Mesodermal cell (in vitro differentiated cells): ENCODE measurements at regions not wholly inside any gene's neighbourhood (a gene's known extent, or its start where the extent isn't known, plus 50 kb on each side); places are given as distances from the start of the nearest gene placed in this dataset.
"Not testable (repeated sequence)": the region's sequence is repeated elsewhere in the genome, so short reads cannot be mapped to it uniquely, and the experiment has no call there.

Experiments
- H3K27ac ChIP-seq: 2 replicates; pipeline ENCODE4 v1.7.0; 2013; ENCODE audit warnings: mild to moderate bottlenecking, low read depth, low read length, moderate library complexity; ENCODE audit not compliant: severe bottlenecking
- H3K36me3 ChIP-seq: 2 replicates; pipeline ENCODE4 v1.7.1; 2013; ENCODE audit warnings: mild to moderate bottlenecking, low read length, moderate library complexity; ENCODE audit not compliant: control insufficient read depth, insufficient read depth
- H3K4me1 ChIP-seq: one replicate; pipeline ENCODE4 v1.7.1; 2013; ENCODE audit warnings: mild to moderate bottlenecking, low read length; ENCODE audit not compliant: insufficient read depth, control insufficient read depth, poor library complexity, severe bottlenecking
- H3K4me3 ChIP-seq: 2 replicates; pipeline ENCODE4 v1.7.0; 2013; ENCODE audit warnings: low read length, control low read depth, mild to moderate bottlenecking; ENCODE audit not compliant: insufficient read depth, poor library complexity, severe bottlenecking; ENCODE audit errors: extremely low read depth
- H3K9me3 ChIP-seq: 2 replicates; pipeline ENCODE4 v1.7.1; 2013; ENCODE audit warnings: mild to moderate bottlenecking, low read length, moderate library complexity; ENCODE audit not compliant: control insufficient read depth
- WGBS, 2 experiments: methylation state at CpG; one replicate each; pipeline ENCODE4 v1.1.5; 2013; ENCODE audit warnings: missing lambda C conversion rate in 2 of 2; ENCODE audit not compliant: insufficient coverage in 2 of 2; 5-methylcytosine and 5-hydroxymethylcytosine counted together

GRCh38 chr14:21825845-21826244 lies 152.2 kb upstream of the OR4E1 start:
- no peaks in the 10 kb centered on the region for H3K9me3 ChIP-seq
- no peaks in the 10 kb centered on the region for H3K4me1 ChIP-seq
- no peaks in the 10 kb centered on the region for H3K36me3 ChIP-seq
- 96 to 98% methylated on average over 4 to 5 of the region's 7 CpGs for WGBS, 2 experiments
- H3K4me3 ChIP-seq: no peak overlapping the region
- no peak overlapping the region for H3K27ac ChIP-seq

DNA sequence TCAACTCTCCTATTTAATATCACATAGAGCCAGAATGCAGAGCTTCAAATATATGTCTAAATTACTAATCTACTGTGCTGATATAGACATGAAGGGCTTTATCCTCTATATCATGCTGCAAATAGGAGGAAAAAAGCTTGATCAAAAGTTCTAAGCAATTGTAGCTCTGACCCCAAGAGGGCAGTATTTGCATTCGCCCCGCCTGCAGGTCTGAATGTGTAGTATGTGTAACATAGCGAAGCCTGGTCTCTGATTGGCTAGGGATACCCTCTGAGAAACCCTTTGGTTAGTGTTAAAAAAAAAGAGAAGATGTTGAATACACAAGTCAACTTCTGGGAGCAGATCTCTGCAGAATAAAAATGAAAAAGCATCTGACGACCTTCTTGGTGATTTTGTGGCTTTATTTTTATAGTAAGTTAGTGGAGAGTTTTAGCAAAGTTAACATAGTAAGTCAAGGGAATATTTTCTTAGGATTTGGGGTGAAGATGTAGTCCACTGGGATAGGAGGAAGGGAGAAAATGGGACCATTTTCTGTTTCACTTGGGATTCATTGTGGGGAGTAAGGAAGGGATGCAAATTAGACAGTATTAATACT lies 151.6 kb upstream of the OR4E1 start:
- no peak overlapping the region for H3K4me3 ChIP-seq
- H3K27ac ChIP-seq: no peak overlapping the region
- no peaks in the 10 kb centered on the region for H3K4me1 ChIP-seq
- 0 to 28% methylated on average over 2 to 4 of the region's 4 CpGs for WGBS, 2 experiments
- H3K9me3 ChIP-seq: no peaks in the 10 kb centered on the region
- no peaks in the 10 kb centered on the region for H3K36me3 ChIP-seq

- Histone ChIP-seq H3K4me3 (no peak overlapping the region), H3K36me3 (no peaks in the 10 kb centered on the region), H3K27ac (no peak overlapping the region), H3K9me3 (peaks cover under 1% of the 10 kb centered on the region), H3K4me1 (no peaks in the 10 kb centered on the region)
These were observed 148.5 kb upstream of the OR4E1 start for GRCh38 chr14:21822109-21822508.

DNA sequence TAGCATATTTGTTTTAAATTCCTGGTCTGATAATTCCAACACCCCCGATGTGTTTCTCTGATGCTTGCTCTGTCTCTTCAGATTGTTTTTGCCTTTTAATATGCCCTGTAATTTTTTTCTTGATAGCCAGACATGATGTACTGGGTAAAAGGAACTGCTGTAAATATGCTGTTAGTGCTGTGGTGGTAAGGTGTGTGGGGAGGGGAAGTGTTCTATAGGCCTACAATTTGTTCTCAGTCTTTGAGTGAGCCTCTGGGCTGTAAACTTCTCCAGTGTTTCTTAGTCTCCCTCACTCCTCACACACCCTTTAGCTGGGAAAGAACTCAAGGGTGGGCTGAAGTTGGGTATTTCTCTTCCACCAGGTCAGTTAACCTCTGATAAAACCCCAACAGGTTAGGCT lies 147.0 kb upstream of the OR4E1 start:
- WGBS, 2 experiments: 0% methylated on average over 1 of the region's 1 CpG; no CpG with 5 or more reads in 1 of the 2 experiments
- Histone ChIP-seq H3K4me3 (no peak overlapping the region), H3K36me3 (no peaks in the 10 kb centered on the region), H3K27ac (no peak overlapping the region), H3K4me1 (no peaks in the 10 kb centered on the region), H3K9me3 (peaks cover 6% of the 10 kb centered on the region)

GRCh38 chr14:21819891-21820290 lies 146.3 kb upstream of the OR4E1 start:
- not testable (repeated sequence) for H3K9me3 ChIP-seq, H3K4me1 ChIP-seq
- no CpG with 5 or more reads among the region's 1 CpG for WGBS, 2 experiments

DNA sequence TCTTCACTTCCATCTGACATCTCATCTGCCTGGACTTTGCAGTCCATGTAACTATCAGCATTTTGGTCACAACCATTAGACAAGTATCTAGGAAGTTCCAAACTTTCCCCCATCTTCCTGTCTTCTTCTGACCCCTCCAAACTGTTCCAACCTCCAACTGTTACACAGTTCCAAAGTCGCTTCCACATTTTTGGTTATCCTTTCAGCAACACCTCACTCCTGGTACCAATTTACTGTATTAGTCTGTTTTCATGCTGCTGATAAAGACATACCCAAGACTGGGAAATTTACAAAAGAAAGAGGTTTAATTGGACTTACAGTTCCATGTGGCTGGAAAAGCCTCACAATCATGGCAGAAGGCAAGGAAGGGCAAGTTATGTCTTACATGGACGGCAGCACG lies 143.4 kb upstream of the OR4E1 start:
- not testable (repeated sequence) for H3K4me3 ChIP-seq, H3K36me3 ChIP-seq, H3K4me1 ChIP-seq, H3K27ac ChIP-seq, H3K9me3 ChIP-seq
- 80 to 100% methylated on average over 2 of the region's 3 CpGs for WGBS, 2 experiments

More at GRCh38 chr14:21819891-21820290, 146.3 kb upstream of the OR4E1 start:
- not testable (repeated sequence) for H3K4me3 ChIP-seq, H3K27ac ChIP-seq, H3K36me3 ChIP-seq

DNA sequence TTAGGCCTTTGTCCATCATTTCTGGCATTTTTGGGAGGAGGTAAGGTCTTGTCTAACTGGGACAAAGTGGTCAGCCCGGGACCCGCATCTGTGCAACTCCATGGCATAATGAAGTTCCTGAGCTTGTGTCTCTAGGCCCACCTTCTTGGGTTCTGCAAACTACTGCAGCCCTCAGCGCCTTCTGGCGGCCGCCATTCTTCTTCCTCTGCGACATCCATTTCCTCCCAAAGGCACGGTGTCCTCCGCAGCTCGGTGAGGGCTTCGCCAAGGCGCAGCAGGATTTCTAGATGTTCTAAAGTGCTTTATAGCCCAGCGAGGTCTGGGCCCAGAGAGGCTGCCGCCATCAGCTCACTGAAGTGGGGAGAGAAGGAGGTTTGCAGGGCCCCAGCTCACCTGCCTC lies 134.4 kb upstream of the OR4E1 start:
- Histone ChIP-seq H3K36me3 (no peaks in the 10 kb centered on the region), H3K9me3 (no peaks in the 10 kb centered on the region)
- WGBS, 2 experiments: 87 to 93% methylated on average over 11 to 13 of the region's 13 CpGs

GRCh38 chr14:21804981-21805380 lies 131.4 kb upstream of the OR4E1 start:
- Histone ChIP-seq H3K9me3 (no peaks in the 10 kb centered on the region), H3K4me1 (no peaks in the 10 kb centered on the region), H3K4me3 (no peak overlapping the region), H3K27ac (no peak overlapping the region), H3K36me3 (no peaks in the 10 kb centered on the region)
- 67 to 96% methylated on average over 1 to 2 of the region's 2 CpGs for WGBS, 2 experiments

More for the DNA sequence above, 134.4 kb upstream of the OR4E1 start:
- no peak overlapping the region for H3K27ac ChIP-seq
- H3K4me1 ChIP-seq: no peaks in the 10 kb centered on the region
- H3K4me3 ChIP-seq: no peak overlapping the region

DNA sequence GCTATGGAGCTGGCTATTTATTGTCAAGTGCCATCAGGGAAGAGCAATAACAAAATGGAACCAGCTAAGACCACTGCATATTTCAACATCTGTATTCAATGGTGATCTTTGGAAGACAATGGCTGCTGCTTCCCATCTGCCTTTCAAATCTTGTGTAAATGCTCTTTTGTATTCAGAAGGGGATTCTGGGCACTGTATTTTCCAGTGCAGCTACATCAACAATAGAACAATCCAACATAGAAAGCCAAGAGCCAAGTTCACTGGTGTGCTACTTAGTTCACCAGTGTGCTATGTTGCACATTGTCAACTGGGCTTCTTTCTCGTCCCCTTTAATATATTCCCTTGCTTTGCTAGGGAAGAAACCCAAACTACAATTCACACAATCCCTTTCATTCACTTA lies 128.8 kb upstream of the OR4E1 start:
- Histone ChIP-seq H3K27ac (no peak overlapping the region), H3K9me3 (no peaks in the 10 kb centered on the region), H3K4me3 (no peak overlapping the region), H3K36me3 (no peaks in the 10 kb centered on the region), H3K4me1 (no peaks in the 10 kb centered on the region)
- WGBS, 2 experiments: no CpG with 5 or more reads among the region's 1 CpG

GRCh38 chr14:21796916-21797315 lies 123.3 kb upstream of the OR4E1 start:
- no peaks in the 10 kb centered on the region for H3K9me3 ChIP-seq
- WGBS, 2 experiments: 80% methylated on average over 1 of the region's 2 CpGs; no CpG with 5 or more reads in 1 of the 2 experiments
- H3K4me1 ChIP-seq: no peaks in the 10 kb centered on the region
- H3K36me3 ChIP-seq: no peaks in the 10 kb centered on the region
- H3K27ac ChIP-seq: no peak overlapping the region
- H3K4me3 ChIP-seq: no peak overlapping the region

DNA sequence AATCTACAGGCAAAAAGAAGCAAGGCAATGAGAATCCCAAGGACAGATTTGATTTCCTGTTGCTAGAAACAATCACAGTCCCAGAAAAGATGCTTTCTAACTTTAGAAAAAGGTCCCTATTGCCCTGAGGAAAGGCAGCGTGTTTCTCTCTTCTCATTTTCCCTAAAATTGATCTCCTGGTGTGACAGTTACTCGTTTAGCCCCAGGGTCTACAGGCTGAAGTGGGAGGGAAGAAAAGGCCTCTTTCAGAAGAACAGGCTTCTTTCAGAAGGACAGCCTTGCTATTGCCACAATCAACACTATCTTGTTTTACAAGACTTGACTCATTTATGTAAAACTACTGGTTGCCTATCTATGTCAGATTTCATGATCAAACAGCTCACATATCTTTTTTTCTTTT lies 121.8 kb upstream of the OR4E1 start:
- H3K4me1 ChIP-seq: no peaks in the 10 kb centered on the region
- H3K4me3 ChIP-seq: no peak overlapping the region
- H3K27ac ChIP-seq: no peak overlapping the region
- no CpG with 5 or more reads among the region's 2 CpGs for WGBS, 2 experiments
- no peaks in the 10 kb centered on the region for H3K36me3 ChIP-seq
- H3K9me3 ChIP-seq: no peaks in the 10 kb centered on the region
